HL-60/S4 treated with phorbol 12-myristate 13-acetate at 8.2 ng/mL for 4 days and 3 days (cell line): ENCODE measurements at regions not wholly inside any gene's neighbourhood (a gene's known extent, or its start where the extent isn't known, plus 50 kb on each side); places are given as distances from the start of the nearest gene placed in this dataset.

Experiments used
- in situ Hi-C: fragments of 300-500 bp; cut with MboI; formaldehyde crosslinking; loops from 2 replicates; pipeline ENCODE4 v1.15.0; 2022; ENCODE audit warnings: low sequenced_read_pairs

DNA sequence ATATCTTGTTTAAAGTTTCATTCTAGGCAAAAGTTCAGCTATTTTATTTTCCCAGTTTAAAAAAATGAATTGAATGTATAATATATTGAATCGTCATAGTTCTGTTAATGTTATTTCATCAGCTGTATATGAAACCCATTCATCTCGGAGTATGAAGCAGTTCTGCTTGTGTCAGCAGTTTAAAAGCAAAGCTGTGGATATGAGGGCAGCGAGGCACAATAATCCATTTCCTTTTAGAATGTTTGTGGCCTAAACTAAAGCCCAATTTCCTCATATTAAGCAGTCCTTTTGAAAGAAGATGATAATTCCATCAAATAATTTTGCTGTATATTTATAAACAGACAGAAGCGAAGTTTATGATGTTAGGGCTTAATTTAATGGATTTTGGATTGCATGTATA is 300.1 kb downstream of the SAMD5 start:
- in situ Hi-C loops: no loop called here

DNA sequence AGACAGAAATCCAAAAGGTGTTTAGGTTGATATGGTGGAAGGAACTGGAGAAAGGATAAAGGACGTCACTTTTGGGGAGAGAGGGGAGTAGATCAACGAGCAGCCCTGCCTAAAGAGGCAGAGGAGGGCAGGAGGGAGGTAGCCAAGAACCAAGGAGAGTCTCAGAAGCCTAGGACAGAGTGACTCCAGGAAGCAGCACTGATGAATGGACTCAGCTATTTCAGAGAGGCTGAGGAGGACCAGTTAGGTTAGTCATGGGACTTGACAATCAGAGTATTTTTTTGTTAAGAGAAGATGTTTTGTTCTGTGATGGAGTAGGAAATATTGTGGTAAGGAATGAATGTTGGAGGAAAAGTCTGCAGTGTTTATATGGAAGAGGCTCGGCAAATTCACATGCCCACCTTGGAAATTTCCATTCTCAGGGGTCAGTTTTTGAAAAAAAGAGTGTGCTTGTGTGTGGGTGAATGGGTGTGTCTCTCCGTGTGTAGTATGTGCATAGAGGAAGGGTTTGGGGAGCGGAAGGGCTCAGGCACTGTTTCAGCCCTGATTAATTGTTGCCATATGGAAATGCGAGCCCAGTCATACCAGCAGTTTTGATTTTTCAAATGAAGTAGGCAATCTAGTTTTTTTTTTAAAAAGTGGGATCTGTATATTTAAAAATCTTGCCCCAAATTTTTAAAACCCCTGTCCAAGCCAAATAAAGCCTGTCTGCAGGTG is 303.6 kb downstream of the SAMD5 start:
- in situ Hi-C loops: no loop called here

DNA sequence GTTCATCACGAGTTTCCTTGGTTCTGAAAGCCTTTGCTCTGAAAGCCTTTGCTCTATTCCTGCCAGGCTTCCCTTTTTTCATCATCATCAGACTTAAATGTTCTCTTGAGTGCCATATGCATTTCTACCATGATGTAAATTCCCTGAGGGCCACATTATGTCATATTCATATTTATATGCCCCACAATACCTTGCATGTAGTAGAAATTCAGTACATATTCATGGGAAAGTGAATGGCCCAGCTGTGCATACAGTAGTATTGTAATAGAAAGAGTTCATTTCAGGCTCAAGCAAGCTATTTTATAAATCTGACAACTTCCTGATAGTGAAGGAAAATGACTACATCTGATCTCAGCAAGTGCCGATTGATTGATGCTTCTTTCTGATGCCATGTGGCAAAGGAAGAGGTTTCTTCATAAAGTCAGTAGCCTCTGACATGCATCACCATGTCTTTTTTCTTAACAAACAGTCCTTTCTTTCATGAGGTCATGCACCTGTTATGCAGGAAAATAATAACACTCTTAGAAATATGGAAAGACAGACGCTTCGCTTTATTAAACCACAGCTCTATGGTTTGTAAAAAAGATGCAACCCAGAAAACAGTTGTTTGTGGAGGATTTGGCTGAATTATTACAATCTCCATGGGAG is 308.7 kb downstream of the SAMD5 start:
- in situ Hi-C loops: no loop called here

DNA sequence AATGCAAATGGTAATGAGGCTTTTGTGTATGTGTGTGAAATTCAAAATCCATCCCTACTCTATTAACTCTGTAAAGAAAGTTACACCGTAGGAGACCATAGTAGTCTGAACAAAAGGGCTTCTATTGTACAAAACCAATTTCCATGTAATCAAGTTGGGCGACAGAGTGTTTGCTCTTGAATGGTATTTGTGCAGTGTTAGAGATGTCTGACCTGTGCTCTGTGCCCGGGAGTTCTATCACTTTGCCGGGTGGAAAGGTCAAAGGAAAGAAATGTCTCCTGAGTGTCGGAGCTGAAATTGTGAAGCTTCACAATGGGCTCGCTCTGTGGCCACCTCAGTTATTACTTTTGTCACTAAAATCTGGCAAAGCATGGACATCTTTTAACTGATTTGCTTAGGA is 312.0 kb downstream of the SAMD5 start:
- in situ Hi-C loops: no loop called here

DNA sequence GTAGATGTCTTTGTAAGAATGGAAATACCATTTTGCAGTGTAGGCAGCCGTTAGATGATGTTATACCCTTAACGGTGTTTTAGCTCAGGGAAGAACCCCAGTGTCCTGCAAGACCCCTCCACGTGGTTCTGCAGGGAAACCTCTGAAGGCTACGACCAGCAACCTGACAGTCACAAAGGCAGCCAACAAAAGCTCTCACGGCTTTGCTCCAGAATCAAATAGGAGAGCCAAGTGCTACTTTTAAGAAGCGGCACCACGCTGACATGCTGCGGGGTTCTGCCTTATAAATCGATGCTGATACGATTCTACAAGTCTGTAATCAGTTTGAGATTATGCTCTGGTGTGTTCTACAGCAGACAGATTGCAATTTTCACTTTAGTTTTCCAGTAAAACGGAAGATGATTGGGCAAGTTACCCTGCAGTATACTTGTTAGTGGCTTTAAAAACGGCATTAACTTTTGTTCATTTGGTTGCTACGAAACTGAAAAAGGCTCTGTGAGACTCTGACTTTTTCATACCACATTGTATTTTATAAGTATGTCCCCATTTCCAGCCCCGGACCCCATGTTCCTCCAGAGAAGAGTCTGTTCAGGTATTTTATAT is 312.9 kb downstream of the SAMD5 start:
- in situ Hi-C loops: no loop called here

DNA sequence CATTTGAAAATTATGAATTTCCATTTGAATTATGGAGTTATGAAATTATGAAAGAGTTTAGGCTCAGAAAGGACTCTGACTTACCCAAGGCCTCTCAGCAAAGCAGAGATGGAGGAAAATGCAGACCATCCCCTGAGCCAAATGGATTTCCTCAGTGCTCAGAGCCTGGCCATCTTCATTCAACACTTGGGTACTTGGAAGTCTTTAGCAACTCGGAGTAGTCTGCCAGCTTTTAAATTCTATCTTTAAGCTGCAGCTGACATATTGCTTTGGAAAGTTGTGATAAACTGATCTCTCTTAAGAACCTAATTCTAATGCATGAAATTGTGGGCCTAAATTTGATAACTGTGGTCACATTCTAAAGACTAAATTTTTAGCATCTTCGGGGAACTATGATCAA is 315.4 kb downstream of the SAMD5 start:
- in situ Hi-C loops: no loop called here

DNA sequence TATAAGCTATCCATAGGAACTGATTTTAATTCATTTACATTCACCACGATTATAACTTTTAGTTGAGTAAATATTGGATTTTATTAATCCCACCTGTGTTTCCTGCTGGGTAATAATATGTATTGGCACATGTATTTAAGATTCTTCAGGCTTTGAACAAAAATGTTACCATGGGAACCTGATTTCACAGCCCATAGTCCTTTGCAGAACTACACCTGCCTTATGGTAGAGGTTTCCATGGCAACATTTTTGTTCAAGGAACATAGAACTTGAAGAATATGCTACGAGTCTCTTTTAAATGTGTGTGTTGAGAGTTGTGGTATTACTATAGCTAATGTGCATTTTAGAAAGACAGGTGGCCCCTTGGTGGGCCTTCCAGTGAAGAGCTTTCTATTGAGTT is 317.4 kb downstream of the SAMD5 start:
- in situ Hi-C loops: no loop called here

DNA sequence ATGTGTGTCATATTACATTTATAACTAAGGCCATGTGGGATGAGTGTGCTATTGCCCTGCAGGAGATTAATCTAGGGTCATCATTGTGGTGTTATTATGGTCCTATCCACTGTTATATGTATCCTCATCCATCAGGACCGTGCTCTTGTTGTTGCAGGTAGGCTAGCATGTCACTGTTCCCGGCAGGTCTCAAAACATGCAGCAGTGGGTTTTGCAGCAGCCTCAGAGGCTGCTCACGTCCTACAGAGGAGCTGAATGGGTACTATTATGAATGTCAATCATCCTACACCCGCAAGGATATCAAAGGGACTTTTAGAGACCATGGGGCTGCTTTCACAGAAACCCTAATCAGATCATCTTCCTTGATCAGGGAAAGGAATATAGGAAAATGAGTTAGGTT is 318.2 kb downstream of the SAMD5 start:
- in situ Hi-C loops: no loop called here

DNA sequence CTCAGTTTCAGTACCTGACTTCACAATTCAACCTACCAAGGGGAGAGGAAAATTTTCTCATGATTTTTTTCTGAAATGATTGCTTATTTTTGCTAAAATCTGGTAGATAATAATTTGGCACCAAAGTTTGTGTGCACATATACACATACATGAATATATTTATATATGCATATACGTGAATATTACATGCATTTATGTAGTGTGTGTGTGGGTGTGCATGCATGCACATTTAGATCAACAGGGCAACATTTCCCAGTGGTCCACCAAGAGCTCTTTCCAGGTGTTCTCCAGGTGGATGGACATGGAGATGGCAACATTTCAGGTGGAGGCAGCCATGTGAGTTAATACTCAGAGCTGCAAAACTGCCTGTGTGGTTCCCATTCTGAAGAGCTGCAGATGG is 320.9 kb downstream of the SAMD5 start:
- in situ Hi-C loops: no loop called here

DNA sequence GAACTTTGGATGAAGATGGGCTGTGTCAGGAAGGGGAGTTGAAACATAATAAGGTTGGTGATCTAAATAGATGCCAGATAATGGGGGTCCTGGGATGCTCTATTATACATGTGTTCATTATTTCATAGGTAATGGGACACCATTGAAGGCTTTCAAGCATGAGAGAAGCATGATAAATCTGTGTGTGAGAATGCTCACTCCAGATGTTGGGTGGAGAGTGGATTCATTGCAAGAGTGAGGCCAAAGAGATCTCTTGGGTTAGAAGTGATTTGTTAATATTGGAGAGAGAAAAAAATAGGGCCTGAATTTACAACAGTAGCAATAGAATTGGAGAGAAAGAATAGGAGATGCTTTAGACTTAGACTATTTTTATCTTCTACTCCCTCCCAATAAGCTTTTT is 321.3 kb downstream of the SAMD5 start:
- in situ Hi-C loops: no loop called here

DNA sequence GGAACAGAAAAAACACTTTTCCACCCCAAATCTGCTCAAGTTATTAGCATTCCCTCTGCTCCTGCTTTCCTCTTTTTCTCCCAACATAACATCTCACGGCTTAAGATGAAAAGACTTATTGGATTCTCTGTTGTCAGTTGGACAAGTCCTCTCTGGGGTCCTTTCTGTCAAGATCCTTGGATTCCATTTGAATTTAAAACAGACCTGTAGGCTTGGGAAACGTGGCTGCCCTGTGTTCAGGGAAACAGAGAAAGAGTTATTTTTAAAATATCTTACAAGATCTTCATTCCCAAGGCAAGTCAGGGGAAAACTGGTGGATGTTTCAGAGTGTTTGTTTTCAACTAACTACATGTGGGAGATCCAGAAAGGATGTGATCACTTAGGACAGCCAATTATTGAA is 322.9 kb downstream of the SAMD5 start:
- in situ Hi-C loops: no loop called here

DNA sequence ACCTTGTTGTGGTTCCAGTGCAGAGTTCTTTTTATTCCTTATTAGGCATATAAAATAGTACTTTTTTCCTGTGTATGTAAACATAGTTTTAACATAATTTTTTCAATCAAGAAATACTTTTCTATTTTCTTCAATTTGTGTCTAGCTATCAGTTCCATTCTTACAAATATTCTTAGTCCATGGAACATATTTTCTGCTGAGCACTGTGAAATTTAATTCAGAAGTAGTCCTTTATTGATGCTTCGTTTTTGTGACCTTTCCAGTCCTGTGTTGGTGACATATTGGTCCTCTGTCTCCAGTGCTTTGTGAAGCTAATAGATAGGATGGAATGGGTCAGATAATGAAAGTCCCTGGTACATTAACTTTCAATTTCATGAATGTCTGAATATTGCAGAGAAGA is 325.1 kb downstream of the SAMD5 start:
- in situ Hi-C loops: no loop called here

DNA sequence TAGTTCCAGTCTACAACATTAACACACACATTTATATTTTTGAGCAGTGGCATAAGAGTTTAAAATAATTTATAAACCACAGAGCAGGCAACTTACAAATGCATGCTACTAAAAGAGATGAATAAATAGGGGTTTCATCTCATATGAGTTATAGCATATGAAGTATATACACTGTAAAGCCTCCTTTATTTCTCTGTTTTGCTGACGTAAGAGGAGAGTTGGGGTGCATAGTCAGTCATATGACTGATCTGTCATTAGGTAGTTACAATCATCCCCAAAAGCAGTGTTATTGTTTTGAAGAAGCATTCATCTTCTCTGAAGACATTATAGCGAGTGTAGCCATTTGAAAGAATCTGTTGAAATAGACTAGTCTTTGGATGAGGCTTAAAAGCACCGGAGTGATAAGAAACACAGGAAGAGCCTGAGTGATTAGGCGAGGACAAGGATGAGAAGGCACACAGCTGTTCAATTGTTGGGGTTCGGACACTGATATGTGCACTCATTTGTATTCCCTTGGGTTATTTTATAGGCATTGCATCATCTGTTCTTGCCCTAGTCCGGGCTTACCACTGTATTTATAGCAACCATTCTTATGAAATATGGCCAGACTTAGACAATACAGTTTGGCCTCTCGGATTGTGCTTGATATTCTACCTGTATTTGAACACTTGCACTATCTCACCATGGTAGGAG is 325.7 kb downstream of the SAMD5 start:
- in situ Hi-C loops: no loop called here

DNA sequence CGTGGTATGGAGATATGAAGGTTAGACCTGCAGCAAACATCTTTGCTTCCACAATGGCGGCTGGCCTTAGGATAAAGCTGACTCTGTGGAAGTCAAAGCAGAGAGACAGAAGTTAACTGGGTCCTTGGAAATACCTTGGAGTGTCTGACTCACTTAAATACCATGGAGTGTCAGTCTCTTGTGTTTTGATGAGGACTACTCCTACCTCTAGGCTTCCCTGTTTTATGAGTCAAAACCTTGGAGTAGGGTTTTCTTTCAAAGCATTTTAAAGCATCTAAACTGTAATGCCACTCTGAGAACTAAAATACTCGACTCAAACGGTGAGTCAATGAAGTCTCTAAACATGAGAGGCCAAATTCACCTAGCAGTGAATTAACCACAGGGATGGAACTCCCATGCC is 329.1 kb downstream of the SAMD5 start:
- in situ Hi-C loops: no loop called here

DNA sequence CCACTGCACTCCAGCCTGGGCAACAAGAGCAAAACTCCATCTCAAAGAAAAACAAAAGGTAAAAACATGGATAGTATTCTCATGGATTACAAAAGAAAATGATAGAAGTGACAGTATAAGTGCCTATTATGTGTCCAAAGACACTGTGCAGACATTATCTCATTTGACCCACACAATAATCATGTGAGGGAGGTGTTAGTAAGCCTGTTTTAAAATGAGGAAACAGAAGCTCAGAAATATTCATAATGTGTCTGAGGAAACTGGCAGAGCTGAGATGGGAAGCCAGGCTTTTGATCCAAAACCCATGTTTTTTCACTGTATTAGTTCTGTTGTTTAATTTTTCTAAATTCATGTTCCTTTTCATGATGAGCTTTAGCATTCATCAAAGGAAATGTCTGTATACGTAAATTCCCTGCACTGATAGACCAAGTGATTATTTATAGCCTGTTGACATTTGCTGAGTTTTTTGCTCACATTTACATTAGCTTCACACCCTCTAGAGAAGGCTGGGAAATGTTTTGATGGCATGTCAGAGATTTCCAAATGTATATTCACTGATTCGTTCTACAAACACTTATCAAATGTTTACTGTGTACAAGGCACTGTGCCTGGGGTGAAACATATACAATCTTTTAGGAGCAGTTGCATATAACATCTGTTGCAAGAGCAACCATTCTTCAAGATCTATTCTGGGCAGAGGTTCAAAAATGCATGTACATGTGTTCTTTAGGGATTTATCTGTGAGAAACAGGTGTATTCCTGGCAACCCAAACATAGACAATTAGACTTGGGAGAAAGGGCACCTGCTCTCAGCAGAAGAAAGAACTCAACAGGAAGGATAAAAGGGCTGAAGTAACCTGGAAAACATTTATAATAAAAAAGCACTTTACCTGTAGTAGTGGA is 331.5 kb downstream of the SAMD5 start:
- in situ Hi-C loops: no loop called here

DNA sequence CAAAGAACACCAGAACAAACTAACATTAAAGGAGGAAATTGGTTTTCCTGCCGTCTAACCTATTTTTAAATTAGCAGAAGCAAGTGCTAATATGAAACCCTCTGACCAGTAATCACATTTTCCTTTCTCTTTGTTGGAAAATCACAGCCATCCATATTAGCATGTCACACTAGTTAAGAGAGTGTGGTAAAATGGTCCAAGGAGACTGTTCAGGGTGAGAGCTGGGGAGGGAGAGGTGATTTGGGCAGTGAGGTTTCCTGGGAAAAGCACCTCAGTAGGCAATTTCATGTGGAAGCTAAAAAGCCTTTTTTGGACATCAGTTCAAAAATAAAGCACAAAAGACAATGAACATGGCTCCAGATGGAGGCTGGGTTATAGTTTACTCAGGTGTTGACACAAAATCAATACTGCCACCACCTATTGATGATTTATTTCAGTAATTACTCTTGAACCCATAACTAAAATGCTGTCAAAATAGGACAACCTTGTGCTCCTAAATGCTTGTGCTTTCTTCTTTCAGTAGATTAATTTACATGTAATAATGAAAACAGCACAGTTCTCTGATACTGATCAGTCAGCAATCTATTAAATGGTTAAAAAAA is 333.2 kb downstream of the SAMD5 start:
- in situ Hi-C loops: no loop called here

DNA sequence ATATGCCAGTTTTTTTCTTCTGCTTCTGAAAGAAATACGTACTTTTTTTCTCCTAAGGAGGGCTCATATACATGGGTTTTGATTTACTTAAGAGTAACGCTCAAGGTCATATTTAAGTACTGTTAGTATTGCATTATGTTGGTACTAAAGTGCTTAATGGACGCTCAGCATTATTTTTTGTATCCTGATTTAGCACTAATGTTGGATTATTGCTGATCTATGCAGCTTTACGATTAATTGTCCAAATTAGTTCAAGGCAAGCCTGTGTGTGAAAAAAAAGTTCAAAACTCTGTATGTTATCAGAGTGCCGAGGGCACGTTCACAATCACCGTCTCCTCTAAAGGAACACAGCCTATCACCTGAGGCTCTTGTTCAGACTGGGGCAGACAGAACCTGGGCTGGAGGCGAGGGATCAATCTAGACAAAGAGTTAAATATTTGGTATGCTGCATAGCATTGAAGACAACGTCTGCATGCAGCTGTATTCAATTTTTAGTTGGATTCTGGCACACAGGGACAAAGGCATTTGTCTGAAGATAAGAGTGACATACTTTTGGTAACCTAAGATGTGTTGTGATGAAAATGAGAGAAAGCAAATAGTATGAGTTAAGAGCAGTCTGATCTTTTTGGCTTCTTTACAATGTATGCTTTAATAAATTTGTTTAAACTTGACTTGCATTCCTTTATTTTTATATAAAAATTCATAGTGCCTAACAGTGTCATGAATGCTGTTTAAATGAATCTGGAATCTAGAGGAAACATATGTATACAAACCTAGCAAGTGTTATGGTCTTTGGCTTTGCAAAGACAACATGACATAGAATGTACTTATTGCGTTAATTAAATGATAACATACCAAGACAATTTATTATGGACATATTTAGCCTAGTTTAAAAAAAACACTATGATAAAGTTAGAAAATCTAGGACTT is 341.2 kb downstream of the SAMD5 start:
- in situ Hi-C loops: no loop called here

DNA sequence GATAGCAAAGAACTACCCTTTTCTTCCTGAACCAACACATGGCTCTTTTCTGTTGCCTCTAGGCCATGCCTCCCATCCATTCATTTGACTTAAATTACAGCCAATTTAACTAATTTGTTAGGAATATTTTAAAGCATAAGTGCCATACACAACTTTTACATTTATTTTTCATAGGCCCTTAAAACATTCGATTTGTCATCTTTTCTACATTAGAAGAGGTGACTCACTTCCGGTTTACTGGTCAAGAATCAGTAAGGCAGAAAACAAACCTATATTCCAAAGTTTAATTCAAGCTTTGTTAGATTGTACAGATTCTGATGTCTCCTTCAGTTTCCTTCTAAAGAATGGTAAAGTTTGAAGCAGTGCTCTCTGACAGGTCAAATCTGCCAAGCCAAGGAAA is 344.3 kb downstream of the SAMD5 start:
- in situ Hi-C loops: no loop called here

DNA sequence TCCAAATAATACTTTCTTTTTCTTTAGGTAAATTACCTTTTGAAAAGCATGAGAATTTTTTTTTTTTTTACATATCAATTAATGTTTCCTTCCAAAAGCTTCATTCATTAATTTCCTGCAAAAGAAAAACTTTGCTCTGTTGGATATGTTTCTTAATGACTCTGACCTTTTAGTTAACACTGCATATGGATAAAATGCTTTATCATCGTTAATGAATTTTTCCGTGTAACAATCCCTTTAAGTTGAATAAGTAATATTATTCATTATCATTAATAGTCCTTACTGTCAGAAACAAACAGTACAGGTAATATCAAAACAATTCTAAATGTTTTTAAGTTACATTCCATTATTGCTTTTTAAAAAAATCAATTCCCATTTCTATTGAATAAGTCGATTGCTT is 345.1 kb downstream of the SAMD5 start:
- in situ Hi-C loops: no loop called here
